Inflammatory macrophage (primary cell): ENCODE measurements at regions not wholly inside any gene's neighbourhood (a gene's known extent, or its start where the extent isn't known, plus 50 kb on each side); places are given as distances from the start of the nearest gene placed in this dataset.

Experiments used
- DNase-seq, 2 donors: peaks; one replicate each; pipeline ENCODE4 v3.0.0-alpha.2; 2020 to 2022

DNA sequence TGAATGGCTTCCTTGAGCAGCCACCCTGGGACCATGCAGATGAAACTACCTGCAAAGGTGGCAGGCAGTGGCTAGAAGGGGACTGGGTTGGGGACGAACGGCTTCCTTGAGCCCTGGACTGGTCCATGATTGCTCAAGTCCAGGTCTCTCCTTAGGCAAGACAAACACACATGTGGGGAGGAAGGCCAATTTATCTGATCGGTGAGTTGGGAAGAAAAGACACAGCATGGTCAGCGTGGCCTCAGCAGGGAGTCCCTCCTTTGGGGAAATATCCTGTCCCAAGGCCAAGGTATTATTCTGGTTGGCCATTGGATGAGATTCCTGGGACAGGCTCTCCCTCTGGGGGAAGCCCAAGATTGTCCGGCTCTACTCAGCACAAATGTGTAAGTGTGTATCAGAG is 116.3 kb upstream of the ERG start:
- DNase-seq = no peak

DNA sequence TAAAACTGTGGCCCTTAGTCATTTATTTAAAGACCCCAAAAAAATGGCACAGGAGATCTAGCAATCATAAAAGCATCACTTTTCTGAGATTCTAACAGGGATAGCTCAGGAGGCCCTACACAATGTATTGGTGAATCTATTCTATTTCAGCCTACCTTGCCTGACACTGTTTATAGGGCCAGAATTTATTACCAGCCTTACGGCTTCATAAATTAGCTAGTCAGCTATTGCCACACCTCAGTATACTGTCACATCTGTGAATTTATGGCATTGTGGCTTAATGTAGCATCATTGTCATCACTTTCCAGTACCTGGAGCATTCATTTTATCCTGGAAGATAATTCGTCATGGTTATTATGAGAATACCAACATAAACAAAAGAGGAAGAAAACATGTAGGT is 121.2 kb upstream of the ERG start:
- DNase-seq = no peak

DNA sequence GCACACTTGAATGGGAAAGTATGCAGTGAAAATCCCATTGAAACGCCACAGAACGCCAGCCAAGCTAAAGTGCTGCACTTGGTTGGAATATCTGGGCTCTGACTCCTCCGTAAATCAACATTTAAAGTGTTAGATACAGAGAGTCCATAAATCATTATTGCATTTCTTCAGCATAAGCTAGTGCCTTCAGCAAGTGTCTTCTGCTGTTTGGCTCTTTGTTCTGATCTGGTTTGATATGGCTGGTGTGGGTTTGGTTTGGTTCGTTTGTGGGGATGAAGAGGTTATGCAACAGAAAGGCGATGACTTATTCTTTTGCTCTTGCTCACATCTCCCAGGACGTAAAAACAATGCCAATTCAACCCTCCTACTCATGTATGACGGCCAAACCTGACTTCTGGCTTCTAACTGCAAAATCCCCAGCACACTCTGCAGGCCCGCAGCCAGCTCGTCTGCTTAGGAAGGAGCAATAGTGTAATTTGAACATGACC is 121.8 kb upstream of the ERG start:
- DNase-seq = no peak

GRCh38 chr21:38621132-38621531 is 122.9 kb upstream of the ERG start:
- no peak for DNase-seq

- DNase-seq = no peak
These were observed 124.0 kb upstream of the ERG start for GRCh38 chr21:38622081-38622826.

DNA sequence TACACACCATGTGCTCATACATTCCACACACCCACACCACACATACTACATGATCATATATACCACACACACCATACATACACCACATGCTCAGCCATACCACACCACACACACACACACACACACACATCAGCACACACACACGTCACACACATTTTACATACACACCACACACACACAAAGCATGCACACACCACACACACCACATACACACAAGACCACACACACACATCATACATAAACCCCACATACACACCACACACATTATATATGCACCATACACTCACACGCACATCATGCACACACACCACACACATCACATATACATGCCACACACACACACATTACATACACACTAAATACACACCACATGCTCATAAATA is 124.5 kb upstream of the ERG start:
- no peak for DNase-seq

DNA sequence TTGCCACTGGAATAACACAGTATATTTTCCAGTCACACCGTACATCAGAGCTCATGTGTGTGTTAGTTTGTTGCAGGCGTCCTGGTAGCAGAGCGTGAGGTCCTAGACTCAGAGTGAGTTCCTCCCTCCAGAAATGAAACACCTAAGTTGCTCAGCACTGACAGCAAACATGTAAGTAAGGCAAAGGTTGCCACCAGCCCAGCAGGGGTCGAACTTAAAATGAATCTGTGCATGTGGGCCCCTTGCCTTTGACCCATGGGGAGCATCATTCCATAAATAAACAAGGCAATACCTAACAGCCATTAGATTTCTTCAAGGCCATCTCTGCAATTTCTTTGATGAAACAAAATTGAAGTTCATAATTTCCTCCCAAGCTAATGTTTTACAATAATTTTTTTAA is 125.3 kb upstream of the ERG start:
- no peak for DNase-seq

- DNase-seq = no peak
These were observed 126.7 kb upstream of the ERG start for GRCh38 chr21:38625000-38625399.

DNA sequence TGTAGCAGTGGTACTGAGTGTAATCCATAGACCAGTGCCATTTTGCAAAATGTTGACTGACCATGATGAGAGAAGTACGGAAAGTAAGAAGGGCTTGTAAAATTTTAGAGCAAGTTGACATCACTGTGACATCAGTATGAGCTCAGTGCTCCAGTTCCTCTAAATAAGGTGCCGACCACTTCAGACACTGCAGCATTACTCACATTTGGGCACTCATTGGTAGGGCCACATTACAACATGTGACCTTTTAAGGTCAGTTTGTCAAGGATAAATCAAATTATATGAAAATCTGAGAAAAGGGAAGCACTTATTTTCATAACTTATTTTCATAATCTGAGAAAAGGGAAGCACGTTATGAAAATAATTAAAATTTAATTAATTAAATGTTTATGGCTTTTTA is 128.0 kb upstream of the ERG start:
- peak; percentile 9 to 44 for DNase-seq

DNA sequence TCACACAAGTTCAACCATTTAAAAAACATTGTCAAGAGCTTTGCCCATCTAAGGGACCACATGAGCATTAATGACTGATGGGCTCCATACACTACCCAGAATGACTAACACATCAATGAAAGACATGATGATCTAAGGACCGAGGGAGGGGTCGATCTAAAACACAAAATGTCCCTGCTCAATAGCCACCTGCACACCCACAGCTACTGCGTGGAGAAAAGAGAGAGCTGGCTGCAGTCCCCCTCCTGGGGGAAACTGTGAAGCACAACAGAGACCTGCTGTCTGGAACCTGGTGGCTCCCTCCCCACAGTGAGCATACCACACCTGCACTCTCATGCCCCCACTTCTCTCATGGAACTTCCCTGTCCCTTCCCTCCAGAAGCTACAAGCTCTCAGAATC is 130.1 kb upstream of the ERG start:
- no peak for DNase-seq

DNA sequence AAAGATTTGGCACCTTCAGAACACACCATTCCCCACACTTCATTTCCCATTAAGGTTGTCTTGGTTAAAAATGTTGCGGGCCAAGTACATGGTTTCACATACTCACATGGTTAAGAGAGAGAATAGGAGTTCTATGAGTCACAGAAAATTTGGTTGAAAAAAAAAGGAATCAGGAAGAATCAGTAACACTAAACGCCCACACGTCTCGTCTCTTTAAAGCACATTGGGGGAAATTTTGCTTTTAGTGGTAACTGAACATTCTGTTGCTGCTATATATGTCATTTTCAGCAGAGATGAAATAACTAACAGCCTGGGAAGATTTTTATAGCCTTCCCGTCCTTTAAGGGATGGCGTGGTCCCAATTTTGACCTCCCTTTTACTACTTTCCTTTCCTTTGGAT is 132.9 kb upstream of the ERG start:
- peak; percentile 64 to 65 for DNase-seq

- DNase-seq = no peak
These were observed 133.4 kb upstream of the ERG start for GRCh38 chr21:38631676-38632075.

DNA sequence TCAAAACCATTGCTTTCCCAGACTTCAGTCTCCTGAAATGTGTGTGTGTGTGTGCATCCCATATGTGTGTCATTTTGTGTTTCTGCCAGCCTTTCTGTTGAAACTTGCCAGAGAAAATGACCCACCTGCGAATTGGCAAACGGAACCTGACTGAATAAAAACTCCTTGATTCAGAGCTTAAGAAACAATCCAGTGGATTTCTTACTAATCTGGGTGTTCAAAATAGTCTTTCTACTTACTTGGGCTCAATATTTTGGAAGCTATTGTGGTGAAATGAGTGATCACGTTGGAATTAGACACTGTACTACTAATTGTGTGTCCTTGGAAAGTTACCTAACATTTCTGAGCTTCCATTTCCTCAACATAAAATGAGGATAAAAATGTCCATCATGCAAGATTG is 138.9 kb upstream of the ERG start:
- no peak for DNase-seq

GRCh38 chr21:38639571-38640354 is 141.5 kb upstream of the ERG start:
- peak; percentile 41 to 46 for DNase-seq

GRCh38 chr21:38640355-38640742 is 142.1 kb upstream of the ERG start:
- peak in 1 of 2 donors; percentile 39 for DNase-seq

DNA sequence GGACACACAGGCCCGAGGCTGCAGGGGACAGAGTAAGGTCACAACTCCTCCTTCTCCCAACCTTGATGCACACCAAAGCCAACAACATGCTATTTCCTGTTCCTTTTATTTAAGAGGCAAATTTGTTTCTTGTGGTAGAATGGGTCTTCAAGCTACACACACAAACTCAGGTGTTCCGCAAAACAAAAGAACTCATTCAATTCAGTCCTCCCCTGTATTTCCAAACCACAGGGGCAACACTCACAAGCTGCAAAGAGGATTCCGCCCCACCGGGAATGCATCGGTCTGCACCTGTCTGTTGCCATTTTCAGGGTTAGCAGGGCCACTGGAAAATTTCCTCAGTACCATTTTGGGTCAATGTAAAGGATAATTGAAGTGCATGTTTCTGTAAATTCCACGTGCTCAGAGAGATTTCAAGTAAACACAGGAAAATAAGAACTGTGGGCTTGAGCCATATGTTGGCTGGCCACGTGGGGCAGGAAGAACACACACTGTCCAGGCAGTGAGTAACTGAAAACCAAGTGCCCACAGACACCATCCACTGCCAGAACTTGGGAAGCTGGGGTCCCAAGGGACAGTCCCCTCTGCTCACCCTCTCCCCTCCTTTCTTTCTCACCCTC is 145.2 kb upstream of the ERG start:
- DNase-seq = no peak

DNA sequence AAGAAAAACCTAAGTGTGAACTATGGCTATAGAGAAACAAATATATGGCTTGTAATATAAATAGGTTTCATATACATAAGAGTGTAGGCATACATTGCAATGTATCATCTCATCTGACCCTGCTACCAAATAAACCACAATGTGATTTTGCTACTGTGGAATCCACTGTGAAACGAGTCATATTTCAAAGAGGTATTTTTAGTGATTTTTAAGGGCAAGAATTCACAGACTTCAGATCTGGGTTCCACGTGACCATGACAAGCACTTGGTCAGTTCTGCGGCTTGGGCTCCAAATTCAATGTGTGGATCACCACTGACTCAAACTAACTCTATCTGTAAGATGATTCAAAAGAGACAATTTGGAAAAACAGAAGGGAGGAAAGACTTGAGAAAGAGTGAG is 147.0 kb upstream of the ERG start:
- DNase-seq = no peak

- peak in 1 of 2 donors; percentile 22 for DNase-seq
These were observed 148.0 kb upstream of the ERG start for GRCh38 chr21:38646213-38646837.

- no peak for DNase-seq
These were observed 150.8 kb upstream of the ERG start for GRCh38 chr21:38649120-38649519.

DNA sequence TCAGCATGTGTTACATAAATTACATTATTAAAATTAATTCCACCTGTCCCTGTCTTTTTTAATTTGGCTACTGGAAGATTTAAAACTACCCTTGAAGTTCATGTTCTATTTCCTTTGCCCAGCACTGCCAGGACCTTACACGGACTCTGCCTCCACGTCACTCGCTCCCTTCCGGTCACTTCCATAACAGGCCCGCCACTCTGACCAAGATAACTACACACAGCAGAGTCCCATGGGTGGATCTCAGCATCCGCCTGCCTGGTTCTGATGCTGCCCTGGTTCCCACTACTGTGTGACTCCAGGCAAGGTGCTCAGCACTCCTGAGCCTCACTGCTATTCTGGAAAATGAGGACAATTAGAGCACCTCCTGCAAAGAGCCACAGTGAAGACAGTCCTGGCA is 153.3 kb upstream of the ERG start:
- DNase-seq = no peak

- no peak for DNase-seq
These were observed 153.3 kb upstream of the ETS2 start for GRCh38 chr21:38652396-38652795.

DNA sequence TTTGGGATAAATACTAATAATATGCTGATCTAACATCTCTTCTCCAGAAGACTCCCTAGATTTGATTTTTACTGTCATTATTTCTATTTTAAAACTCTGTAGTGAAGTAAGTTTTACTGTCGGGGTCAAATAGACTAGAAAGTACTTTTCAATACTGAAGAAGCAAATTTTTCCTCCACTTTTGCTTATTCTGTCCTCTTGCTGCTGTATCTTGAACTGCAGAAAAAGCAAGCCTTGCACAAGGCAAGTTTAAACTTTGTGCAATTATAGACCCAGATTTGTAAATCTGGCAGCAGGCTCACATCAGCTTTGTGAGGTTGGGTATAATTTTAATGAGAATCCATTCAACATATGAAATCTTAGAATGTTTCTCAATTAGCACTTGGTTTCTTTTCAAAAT is 151.1 kb upstream of the ETS2 start:
- no peak for DNase-seq

GRCh38 chr21:38658511-38658910 is 147.2 kb upstream of the ETS2 start:
- no peak for DNase-seq
